H1 (cell line): ENCODE measurements at regions not wholly inside any gene's neighbourhood (a gene's known extent, or its start where the extent isn't known, plus 50 kb on each side); places are given as distances from the start of the nearest gene placed in this dataset.

Experiments
- CTCF ChIA-PET: fragments of 300-600 bp; sonication (Branson Sonifier 250); formaldehyde crosslinking; loops from one replicate; lab custom pipeline; 2021; ENCODE audit not compliant: partially characterized antibody; lab: Charles Lee
- POLR2A ChIA-PET: fragments of 300-600 bp; sonication (Branson Sonifier 250); formaldehyde crosslinking; loops from one replicate; lab custom pipeline; 2021; ENCODE audit warnings: inconsistent platforms; ENCODE audit not compliant: partially characterized antibody; lab: Charles Lee
- DNase-seq, 2 experiments: peaks; one replicate each; pipeline versions ENCODE4 v3.0.0 to v3.0.0-alpha.2; 2010 to 2022; ENCODE audit warnings: low spot score in 2 of 2, low read depth in 1 of 2, mixed read lengths in 1 of 2
- FAIRE-seq: peaks from 2 replicates; lab custom pipeline; 2011; peaks lifted over from hg19 to GRCh38; lab: Jason Lieb, UNC
- H2AFZ ChIP-seq: 2 replicates; pipeline ENCODE4 v1.8.1; 2012; ENCODE audit warnings: low read length, inconsistent platforms
- H2AK5ac ChIP-seq: 2 replicates; pipeline ENCODE4 v1.6.1; 2013; ENCODE audit warnings: low read depth, low read length
- H2BK120ac ChIP-seq: replicated peaks from 2 replicates; pipeline ENCODE3; 2013; ENCODE audit warnings: low read depth, low read length, inconsistent platforms
- H2BK12ac ChIP-seq: 2 replicates; pipeline ENCODE4 v1.6.1; 2013; ENCODE audit warnings: low read depth, low read length
- H2BK15ac ChIP-seq: 2 replicates; pipeline ENCODE4 v1.6.1; 2013; ENCODE audit warnings: low read length
- H2BK20ac ChIP-seq: 2 replicates; pipeline ENCODE4 v1.6.1; 2013; ENCODE audit warnings: low read length
- H2BK5ac ChIP-seq: 2 replicates; pipeline ENCODE4 v1.6.1; 2013; ENCODE audit warnings: low read depth, low read length
- H3K14ac ChIP-seq: 2 replicates; pipeline ENCODE4 v1.6.1; 2013; ENCODE audit warnings: inconsistent platforms; ENCODE audit not compliant: insufficient read length
- H3K18ac ChIP-seq: 2 replicates; pipeline ENCODE4 v1.6.1; 2013; ENCODE audit warnings: low read length; ENCODE audit errors: extremely low read depth
- H3K23ac ChIP-seq: 2 replicates; pipeline ENCODE4 v1.6.1; 2013; ENCODE audit warnings: inconsistent platforms; ENCODE audit not compliant: insufficient read length
- H3K23me2 ChIP-seq: 2 replicates; pipeline ENCODE4 v1.6.1; 2013; ENCODE audit warnings: low read depth, low read length
- H3K27ac ChIP-seq: 2 replicates; pipeline ENCODE4 v1.6.1; 2011; ENCODE audit warnings: low read depth, low read length, inconsistent platforms
- H3K27me3 ChIP-seq, 4 experiments: replicated peaks in 1 of 4; 1 replicate in 1 of 4; 2 replicates in 3 of 4; pipeline versions ENCODE4 v1.6.1 to v1.8.1; 2011 to 2013; ENCODE audit warnings: low read length in 3 of 4, mild to moderate bottlenecking in 3 of 4, inconsistent platforms in 2 of 4, mixed read lengths in 2 of 4, moderate library complexity in 1 of 4; ENCODE audit not compliant: control insufficient read depth in 3 of 4, insufficient read depth in 3 of 4; ENCODE audit errors: extremely low read depth in 1 of 4
- H3K36me3 ChIP-seq, 4 experiments: 2 replicates each; pipeline versions ENCODE4 v1.6.1 to v1.8.1; 2011 to 2013; ENCODE audit warnings: mild to moderate bottlenecking in 4 of 4, low read length in 3 of 4, moderate library complexity in 2 of 4, control low read depth in 1 of 4, inconsistent platforms in 1 of 4; ENCODE audit not compliant: insufficient read depth in 4 of 4, control insufficient read depth in 2 of 4
- H3K4ac ChIP-seq: replicated peaks from 2 replicates; pipeline ENCODE3; 2013; ENCODE audit warnings: low read length, low read depth, mixed read lengths, inconsistent platforms; ENCODE audit not compliant: insufficient read length
- H3K4me1 ChIP-seq, 4 experiments: replicated peaks in 1 of 4; 1 replicate in 1 of 4; 2 replicates in 3 of 4; pipeline versions ENCODE4 v1.6.1 to v1.8.1; 2011 to 2013; ENCODE audit warnings: low read length in 3 of 4, inconsistent platforms in 2 of 4, mixed read lengths in 1 of 4; ENCODE audit not compliant: insufficient read depth in 4 of 4, control insufficient read depth in 3 of 4
- H3K4me2 ChIP-seq, 2 experiments: 2 replicates each; pipeline versions ENCODE4 v1.6.1 to v1.8.1; 2011 to 2013; ENCODE audit warnings: low read depth in 2 of 2, low read length in 2 of 2, control low read depth in 1 of 2, inconsistent platforms in 1 of 2, mild to moderate bottlenecking in 1 of 2; ENCODE audit not compliant: insufficient read depth in 1 of 2
- H3K4me3 ChIP-seq, 4 experiments: fragments of 200-600, 300-600 bp in 1 of 4; sonication (generic), shearing (Covaris generic), sonication (Bioruptor Twin) in 1 of 4; 2 replicates each; pipeline versions ENCODE4 v1.5.1 to v1.8.1; 2011 to 2016; ENCODE audit warnings: low read length in 4 of 4, low read depth in 3 of 4, control low read depth in 2 of 4, inconsistent platforms in 2 of 4, mild to moderate bottlenecking in 2 of 4, mixed read lengths in 1 of 4, moderate library complexity in 1 of 4; ENCODE audit not compliant: insufficient read depth in 2 of 4; ENCODE audit errors: extremely low read depth in 1 of 4
- H3K56ac ChIP-seq: replicated peaks from 2 replicates; pipeline ENCODE3; 2013; ENCODE audit warnings: low read depth, mild to moderate bottlenecking, mixed read lengths, low read length, inconsistent platforms; ENCODE audit not compliant: insufficient read length
- H3K79me1 ChIP-seq: 2 replicates; pipeline ENCODE4 v1.6.1; 2013; ENCODE audit warnings: low read depth, low read length, control low read depth
- H3K79me2 ChIP-seq, 2 experiments: 2 replicates each; pipeline versions ENCODE4 v1.6.1 to v1.8.1; 2012 to 2013; ENCODE audit warnings: low read length in 2 of 2, mild to moderate bottlenecking in 2 of 2, inconsistent platforms in 1 of 2; ENCODE audit not compliant: insufficient read depth in 2 of 2, control insufficient read depth in 1 of 2
- H3K9ac ChIP-seq, 4 experiments: replicated peaks in 1 of 4; 1 replicate in 1 of 4; 2 replicates in 3 of 4; pipeline versions ENCODE4 v1.6.1 to v1.8.1; 2011 to 2013; ENCODE audit warnings: low read depth in 3 of 4, low read length in 3 of 4, control low read depth in 2 of 4, mild to moderate bottlenecking in 2 of 4, moderate library complexity in 2 of 4, inconsistent platforms in 1 of 4; ENCODE audit errors: extremely low read depth in 1 of 4
- H3K9me3 ChIP-seq, 2 experiments: 2 replicates each; pipeline versions ENCODE4 v1.6.1 to v1.8.1; 2012 to 2013; ENCODE audit warnings: mild to moderate bottlenecking in 2 of 2, moderate library complexity in 2 of 2, control low read depth in 1 of 2, inconsistent platforms in 1 of 2, low read depth in 1 of 2, low read length in 1 of 2, mixed read lengths in 1 of 2; ENCODE audit not compliant: insufficient read depth in 2 of 2
- H4K20me1 ChIP-seq, 2 experiments: replicated peaks in 1 of 2; 2 replicates each; pipeline versions ENCODE3 to v1.8.1; 2011 to 2013; ENCODE audit warnings: inconsistent platforms in 2 of 2, low read length in 2 of 2, mild to moderate bottlenecking in 1 of 2; ENCODE audit not compliant: insufficient read depth in 2 of 2, control insufficient read depth in 1 of 2
- H4K5ac ChIP-seq: 2 replicates; pipeline ENCODE4 v1.6.1; 2013; ENCODE audit warnings: low read length, low read depth, mixed read lengths, inconsistent platforms; ENCODE audit not compliant: insufficient read length
- H4K8ac ChIP-seq: 2 replicates; pipeline ENCODE4 v1.8.0; 2013; ENCODE audit warnings: mild to moderate bottlenecking, moderate library complexity, low read length, inconsistent platforms; ENCODE audit not compliant: insufficient read depth; ENCODE audit errors: extremely low read depth
- H4K91ac ChIP-seq: replicated peaks from 2 replicates; pipeline ENCODE3; 2013; ENCODE audit warnings: low read length, mixed read lengths, inconsistent platforms; ENCODE audit not compliant: insufficient read length
- CREB1 ChIP-seq: IDR thresholded peaks from 2 replicates; pipeline ENCODE4 v1.6.1; 2012; ENCODE audit warnings: inconsistent platforms
- POU5F1 ChIP-seq: IDR thresholded peaks from 2 replicates; pipeline ENCODE4 v1.6.1; 2011; ENCODE audit warnings: low read depth, mild to moderate bottlenecking, low read length, moderate library complexity
- RBBP5 ChIP-seq: IDR thresholded peaks from 2 replicates; pipeline ENCODE4 v1.7.1; 2012; ENCODE audit warnings: low read depth, mild to moderate bottlenecking, inconsistent platforms, low read length, moderate library complexity, borderline replicate concordance
- WGBS, 2 experiments: shearing (Covaris generic) in 1 of 2; methylation state at CpG; one replicate each; pipeline versions ENCODE4 v1.1.6 to v1.1.7; 2013 to 2015; ENCODE audit warnings: low lambda C conversion rate in 2 of 2, mixed read lengths in 2 of 2, inconsistent platforms in 1 of 2, low coverage in 1 of 2, missing lambda C conversion rate in 1 of 2; ENCODE audit not compliant: insufficient replicate concordance in 2 of 2, insufficient coverage in 1 of 2, insufficient read length in 1 of 2; ENCODE audit errors: extremely low coverage in 1 of 2, missing lambda C conversion rate in 1 of 2; 5-methylcytosine and 5-hydroxymethylcytosine counted together

GRCh38 chr13:73140801-73141200 is 82.0 kb downstream of the KLF5 start:
- no peak overlapping the region; the same call in 1 of the 2 replicates for H3K27ac ChIP-seq
- CTCF ChIA-PET: interaction anchor here (1.0 kb wide), 1 partner anchor 46 kb away, joined by 3 read pairs; no protein-coding TSS in a partner anchor
- DNase-seq (no peak), FAIRE-seq (no peak)
- H2BK20ac ChIP-seq: no peak overlapping the region
- H3K18ac ChIP-seq: 0 out of 2 replicates have a peak overlapping the region, but pooled peaks have one; percentile 29
- no peak overlapping the region for H2BK120ac ChIP-seq
- peak overlapping the region; percentile 5; the same call in 1 of the 2 replicates for H2BK15ac ChIP-seq
- H4K91ac ChIP-seq: peak overlapping the region; percentile 13
- H4K5ac ChIP-seq: no peak overlapping the region
- no peaks in the 10 kb centered on the region for H3K23me2 ChIP-seq
- H3K27me3 ChIP-seq: no peaks in the 10 kb centered on the region
- WGBS, 2 experiments: 57% methylated on average over 2 of the region's 2 CpGs; no CpG with 5 or more reads in 1 of the 2 experiments
- no peak overlapping the region for H3K4ac ChIP-seq
- peaks cover 0 to 4% (median 1%) of the 10 kb centered on the region in 4 experiments; a peak in 1 of 7 replicates for H3K4me1 ChIP-seq
- H2AK5ac ChIP-seq: no peak overlapping the region
- no peak overlapping the region for H3K4me2 ChIP-seq
- H3K4me3 ChIP-seq: no peak overlapping the region
- no peak overlapping the region for H2BK12ac ChIP-seq
- no peak overlapping the region for H3K14ac ChIP-seq
- peak overlapping the region; percentile 83 for H2AFZ ChIP-seq
- H3K79me1 ChIP-seq: no peaks in the 10 kb centered on the region
- no peak overlapping the region for H3K56ac ChIP-seq
- no peak overlapping the region for H2BK5ac ChIP-seq
- no peaks in the 10 kb centered on the region; a peak in 1 of 8 replicates for H3K36me3 ChIP-seq
- no peak overlapping the region for H3K9ac ChIP-seq
- POLR2A ChIA-PET: no interaction called here
- H4K8ac ChIP-seq: no peak overlapping the region
- H3K9me3 ChIP-seq: no peaks in the 10 kb centered on the region
- no peaks in the 10 kb centered on the region for H3K79me2 ChIP-seq
- H4K20me1 ChIP-seq: no peaks in the 10 kb centered on the region
- H3K23ac ChIP-seq: no peak overlapping the region
- TF ChIP-seq CREB1: no peak
- no peak for TF ChIP-seq RBBP5
- TF ChIP-seq POU5F1: no peak
